Activated CD4-positive, CD25-positive, alpha-beta regulatory T cell treated with anti-CD3 and anti-CD28 coated beads, Interleukin-2, amount 50 U/mL, for 24 hours (primary cell): ENCODE measurements at regions not wholly inside any gene's neighbourhood (a gene's known extent, or its start where the extent isn't known, plus 50 kb on each side); places are given as distances from the start of the nearest gene placed in this dataset.

Experiments
- ATAC-seq, 2 donors: fragments of 150-1000 bp; cut with Tn5 transposase; one replicate each; pipeline ENCODE4 v1.10.0; 2021; ENCODE audit warnings: mild to moderate bottlenecking in 1 of 2, moderate library complexity in 1 of 2

DNA sequence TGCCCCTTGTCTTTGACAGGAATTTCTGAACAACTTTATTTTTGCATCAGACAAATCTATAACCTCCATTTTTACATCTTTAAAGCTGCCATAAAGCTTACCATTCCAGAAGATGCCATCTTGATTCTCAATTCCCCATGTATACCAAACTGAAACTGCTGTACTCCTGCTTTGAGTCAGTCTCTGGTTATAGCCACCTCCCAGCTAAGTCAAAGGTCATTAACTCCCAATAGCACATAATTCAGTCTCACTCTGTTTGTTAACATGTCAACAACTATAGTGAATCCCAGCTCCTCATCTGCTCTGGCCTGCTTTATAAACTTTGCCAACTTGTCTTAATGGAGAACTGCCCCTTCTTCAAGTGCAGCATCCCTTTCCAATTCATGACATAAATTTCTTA, 343.6 kb downstream of the FRK start:
- no peak for ATAC-seq

DNA sequence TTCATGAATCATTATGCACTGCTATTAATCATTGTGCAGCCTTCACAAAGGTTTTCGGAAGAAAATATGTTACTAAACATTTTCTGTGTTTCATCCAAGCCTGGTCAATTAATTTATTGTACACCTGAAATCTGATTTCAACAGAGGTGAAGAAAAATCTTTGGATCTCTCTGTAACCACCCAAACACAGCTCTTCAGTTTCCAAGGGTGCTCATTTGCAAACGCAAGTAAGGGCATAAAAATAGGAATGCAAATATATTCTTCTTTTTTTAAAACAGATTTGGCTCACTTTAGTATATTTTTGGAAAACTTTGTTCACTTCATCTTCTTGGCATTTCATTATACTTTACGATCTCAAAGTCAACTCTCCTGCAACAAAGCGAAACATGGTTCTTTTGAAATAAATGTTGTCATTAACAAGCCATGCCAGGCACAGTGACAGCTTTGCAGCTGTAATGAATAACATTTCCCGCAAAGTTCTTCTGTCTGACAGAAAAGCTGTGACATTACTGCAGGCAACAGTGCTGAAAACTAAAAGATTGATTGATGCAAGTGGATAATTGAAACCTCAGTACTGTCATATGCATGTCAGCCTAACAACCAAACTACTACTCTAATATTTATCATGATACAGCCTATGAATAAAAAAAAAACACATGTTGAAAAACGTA, 348.3 kb downstream of the FRK start:
- no peak for ATAC-seq

DNA sequence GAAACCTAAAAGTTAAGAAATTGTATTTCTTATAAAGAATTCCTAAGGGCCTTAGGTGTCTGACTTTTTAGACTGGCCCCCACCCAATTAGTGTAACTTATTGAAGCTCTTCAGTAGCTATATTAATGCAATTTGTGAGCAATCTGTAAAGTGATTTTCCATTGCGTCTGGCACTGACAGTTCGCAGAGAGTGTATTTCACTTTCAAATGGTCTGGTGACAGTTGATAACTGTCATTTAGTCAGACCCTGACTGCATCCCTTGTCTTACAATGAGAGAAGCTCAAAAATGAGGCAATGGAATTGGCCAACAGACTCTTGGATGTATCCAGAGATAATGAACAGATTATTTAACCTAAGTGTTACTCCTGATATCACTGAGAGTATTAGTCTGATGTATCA, 351.8 kb downstream of the FRK start:
- no peak for ATAC-seq

DNA sequence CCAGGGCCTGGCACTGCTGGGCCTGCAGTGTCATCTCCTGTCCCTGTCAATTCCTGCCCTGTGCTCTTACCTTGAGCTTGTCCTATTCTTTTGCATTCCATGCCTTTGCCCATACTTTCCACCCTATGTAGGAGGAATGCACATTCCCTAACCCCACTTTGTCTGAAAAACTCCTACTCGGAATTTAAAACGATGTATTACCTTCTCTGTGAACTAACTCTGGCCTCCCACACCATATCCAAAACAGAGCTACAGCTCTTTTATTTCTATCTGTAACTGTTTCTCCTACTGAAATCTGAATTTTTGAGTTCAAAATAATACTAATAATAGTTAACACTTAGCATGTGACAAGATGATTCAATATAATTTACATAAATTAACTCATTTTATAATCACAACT, 353.7 kb downstream of the FRK start:
- no peak for ATAC-seq

DNA sequence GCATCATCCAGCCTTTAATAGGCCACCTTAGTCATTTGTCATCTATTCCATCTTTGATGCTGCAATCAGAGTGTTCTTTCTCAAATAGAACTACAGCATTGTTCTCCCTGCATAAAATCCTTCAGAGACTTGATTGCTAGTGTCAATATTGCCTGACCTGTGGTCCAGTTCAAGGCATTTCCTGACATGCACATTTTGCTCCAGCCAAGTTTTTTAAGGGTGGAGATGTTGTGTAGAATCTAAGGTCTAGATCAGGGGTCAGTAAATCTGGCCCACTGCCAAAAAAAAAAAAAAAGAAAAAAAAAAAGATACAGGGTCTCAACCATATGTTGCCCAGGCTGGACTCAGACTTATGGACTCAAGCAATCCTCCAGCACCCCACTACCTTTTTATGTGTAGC, 354.4 kb downstream of the FRK start:
- ATAC-seq = no peak

DNA sequence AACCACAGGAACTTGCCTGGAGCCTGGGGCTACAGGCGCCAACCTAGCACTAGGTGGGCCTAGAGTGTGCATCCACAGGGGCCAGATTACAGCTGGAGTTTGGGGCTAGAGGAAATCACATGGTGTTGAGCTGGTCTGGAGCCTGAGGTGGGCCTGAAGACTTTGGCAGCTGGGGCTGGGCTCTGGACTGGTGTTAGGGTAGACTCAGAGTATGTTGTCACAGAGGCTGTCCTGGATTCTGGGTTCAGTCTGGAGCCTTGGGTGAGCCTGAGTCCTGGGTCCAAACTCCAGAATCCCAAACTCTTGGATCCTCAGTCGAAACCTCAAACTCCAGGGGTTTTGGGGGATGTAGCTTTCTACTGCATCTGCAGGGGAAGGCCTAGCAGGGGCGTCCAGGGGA, 356.7 kb downstream of the FRK start:
- no peak for ATAC-seq

DNA sequence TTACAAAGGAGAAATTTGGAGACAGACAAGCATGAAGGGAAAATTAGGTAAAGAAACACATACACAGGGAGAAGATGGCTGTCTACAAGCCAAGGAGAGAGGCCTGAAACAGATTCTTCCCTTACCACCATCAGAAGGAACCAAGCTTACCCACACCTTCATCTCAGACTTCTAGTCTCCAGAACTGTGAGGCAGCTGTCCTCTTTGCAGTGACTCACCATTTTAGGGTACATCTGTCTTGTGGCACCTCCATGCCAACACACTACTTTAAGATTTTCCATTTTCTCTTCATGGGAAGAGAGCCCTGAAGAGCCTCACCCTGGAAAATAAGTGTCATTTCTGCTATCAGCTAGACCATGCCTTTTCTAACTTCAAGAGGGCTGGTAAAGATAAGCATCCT, 369.3 kb downstream of the FRK start:
- ATAC-seq = no peak

DNA sequence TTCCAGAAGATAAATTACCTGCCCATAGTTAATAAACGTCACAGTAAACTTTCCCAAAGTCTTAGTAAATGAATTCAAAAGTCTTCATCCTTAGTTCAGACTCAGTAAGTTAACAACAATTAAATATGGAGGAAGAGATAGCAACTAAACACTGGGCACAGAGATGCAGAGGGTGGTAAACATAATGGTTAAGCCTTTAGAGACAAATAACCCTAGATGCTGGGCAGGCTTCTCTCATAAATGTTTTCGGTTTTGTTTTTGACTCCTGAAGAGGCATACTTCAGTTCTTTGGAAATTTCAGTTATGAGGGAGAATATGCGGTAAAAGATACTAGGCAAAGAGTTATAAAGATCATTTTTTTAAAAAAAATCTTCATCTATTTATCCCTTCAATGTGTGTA, 369.8 kb downstream of the FRK start:
- no peak for ATAC-seq

DNA sequence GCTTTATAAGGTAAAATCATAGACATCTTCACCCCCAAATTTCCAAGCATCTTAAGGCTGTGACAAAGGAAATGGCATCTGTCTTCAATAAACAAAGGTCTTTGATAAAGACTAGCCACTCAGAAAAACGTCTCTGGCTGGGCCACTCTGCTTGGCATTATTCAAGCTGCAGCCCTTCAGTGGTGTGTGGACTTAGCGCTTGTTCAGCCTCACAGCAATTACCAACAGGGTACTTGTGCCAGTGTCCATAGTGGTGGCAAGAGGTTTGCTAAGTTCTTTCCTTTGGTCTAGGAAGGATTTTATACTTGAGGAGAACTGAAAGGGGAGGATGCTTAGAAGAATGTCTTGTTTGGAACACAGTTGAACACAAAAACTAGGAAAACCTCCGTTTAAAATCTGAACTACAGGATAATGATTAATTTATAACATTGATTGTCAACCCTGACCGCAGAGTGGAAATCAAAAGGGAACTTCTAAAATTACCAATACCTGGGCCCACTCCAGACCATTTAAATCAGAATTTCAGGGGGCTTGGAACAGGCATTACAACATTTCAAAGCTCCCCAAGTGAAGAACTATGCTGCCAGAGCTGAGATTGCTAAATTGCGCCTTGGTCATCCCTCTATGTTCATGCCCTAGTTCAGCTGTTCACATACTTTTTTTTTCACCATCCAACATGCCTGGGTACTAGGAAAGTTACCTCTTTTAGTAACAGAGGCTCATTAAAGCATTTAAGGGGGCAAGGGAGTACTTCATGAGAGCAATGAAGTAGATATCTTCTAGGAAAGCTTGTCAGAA, 378.5 kb downstream of the FRK start:
- no peak for ATAC-seq

DNA sequence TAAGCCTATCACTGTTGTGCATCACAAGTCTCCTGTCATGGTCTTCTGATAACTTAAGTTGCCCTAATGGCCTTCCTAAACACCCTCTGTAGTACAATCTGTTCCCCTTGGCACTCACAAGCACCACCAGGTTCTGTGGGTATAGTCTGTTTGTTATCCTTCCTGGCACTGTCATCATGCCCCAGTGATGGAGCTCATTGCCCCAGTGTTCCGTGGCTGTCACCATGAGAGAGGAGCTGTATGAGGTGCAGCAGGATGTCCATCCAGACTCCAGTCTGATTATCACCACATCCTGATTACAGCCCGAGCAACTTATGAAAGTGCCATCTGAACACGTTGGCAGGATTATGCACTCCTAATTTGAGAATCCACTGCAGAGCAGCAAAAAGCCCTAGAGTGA, 380.1 kb downstream of the FRK start:
- no peak for ATAC-seq

DNA sequence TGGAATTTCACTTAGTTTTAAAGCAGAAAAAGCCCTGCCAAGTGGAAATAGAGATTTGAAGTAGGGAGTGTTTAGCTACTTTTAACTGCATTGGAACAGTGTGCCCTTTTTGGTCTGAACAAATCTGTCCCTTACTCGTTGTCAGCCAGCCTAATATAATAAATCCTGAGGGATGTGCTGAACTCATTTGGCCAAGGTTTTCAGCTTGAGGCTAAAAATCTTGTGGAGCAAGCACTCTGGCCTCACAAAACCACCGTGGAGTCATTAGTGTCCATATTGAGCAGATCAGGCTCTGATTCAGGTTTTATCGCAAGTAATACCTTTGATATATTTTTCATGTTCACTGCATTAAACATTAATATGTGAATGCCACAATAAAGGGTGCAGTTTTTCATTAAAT, 383.5 kb downstream of the FRK start:
- no peak for ATAC-seq

DNA sequence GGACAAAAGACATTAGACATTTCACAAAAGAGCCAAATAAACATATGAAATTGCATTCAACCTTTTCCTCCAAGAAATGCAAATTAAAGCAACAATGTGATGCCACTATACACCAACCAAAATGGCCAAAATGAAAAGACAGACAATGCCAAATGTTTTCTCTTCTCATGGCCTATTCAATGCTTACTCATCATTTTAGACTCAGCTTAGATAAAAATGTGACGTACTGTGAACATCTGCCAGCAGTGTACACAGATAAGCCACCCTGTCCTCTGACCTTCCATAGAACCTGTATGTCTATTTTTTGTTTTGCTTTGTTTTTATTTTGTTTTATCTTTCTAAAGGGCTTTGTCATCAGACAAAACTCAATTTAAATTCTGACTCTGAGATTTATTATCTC, 385.2 kb downstream of the FRK start:
- no peak for ATAC-seq

DNA sequence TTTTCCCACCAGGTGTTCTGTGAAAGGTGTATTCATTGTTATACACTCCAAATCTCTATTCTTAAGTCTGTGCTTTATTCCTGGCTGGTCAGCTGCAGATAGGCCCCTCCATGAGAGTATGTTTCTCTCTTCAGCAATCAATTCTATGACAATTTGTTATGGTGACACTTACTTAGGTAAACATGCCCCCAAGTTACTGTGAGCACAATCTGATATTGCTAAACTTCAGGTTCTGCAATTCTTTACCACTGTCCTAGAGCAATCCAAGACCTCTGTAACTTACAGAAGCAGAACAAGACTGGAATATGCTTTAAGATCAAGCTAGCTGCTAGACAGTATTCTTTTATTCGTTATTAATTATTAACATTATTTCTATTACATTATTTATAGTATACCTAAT, 391.9 kb downstream of the FRK start:
- no peak for ATAC-seq

DNA sequence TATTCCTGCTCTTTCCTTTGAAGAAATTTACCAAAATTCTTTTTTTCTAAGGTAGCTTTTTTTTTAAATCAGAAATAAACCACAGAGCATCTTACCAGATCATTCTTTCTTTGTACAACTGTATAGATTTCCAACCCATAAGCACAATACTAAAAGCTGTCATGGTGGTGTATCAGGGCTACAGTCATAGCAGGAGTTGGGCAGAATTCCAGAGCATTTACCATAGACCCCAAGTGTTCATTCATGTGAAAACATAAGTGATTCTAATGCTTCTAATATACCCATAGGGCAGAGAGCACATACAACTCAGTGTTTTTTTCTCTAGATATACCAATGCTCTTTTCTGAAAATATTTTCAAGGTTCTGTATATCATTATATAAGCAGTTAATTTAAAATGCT, 392.5 kb downstream of the FRK start:
- ATAC-seq = no peak

DNA sequence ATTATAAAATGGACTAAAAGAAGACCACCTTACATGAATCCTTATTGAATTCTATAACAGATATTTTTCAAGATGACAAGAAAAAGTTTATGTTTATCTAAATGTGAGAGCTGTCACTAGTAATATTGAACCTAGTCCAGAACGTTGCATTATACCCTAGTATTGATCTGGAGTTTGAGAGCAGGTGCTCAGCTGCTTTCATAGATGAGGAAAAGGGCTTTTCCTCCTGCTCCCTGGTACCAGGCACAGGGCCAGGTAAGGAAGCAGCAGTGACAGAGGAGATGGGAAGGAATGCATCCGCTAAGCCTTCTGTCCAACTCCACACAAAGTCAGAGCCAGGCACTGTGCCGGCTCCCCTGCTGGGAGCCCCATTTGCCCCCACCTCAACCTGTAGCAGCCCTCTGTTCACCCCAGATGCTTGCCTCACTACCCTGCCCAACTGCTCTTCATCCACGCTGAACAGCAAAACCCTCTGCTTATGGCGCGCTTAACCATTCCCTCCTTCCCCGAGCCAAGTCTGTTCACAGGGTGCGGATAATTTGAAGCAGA, 393.1 kb downstream of the FRK start:
- ATAC-seq = no peak

DNA sequence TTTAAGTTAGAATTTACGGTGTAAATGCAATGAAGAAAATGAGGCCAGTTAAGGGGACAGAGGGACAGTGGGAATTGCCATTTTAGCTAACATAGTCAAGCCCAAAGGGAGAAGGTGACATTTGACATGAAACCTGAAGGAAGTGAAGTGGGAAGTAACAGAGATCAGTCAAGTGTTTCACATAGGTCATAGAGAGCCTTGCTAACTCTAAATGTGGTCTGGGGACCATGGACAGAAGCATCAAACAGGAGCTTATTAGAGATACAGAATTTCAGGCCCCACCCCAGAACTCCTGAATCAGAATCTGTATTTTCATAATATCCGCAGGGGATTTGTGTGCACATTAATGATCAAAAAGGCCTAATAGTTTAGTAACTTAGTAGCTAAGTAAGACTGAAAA, 393.7 kb downstream of the FRK start:
- no peak for ATAC-seq

DNA sequence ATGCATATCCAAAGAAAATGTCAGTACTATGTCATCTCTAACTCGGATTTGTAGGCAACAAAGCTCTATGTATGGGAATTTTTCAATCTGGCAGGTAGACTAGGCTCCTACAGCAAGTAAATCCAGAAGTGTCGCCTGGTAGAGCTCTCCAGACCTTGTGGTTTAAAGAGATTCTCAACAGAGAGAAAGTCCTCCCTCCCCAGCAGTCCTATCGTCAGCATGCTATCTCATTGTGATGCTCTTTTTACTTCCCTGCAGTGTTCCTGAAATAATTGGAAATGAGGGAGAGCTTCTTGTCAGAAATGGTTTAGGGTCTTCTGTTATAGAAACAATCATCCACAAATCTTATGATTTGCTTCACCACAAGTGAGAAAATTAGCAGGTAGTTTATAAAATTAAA, 395.4 kb downstream of the FRK start:
- no peak for ATAC-seq

DNA sequence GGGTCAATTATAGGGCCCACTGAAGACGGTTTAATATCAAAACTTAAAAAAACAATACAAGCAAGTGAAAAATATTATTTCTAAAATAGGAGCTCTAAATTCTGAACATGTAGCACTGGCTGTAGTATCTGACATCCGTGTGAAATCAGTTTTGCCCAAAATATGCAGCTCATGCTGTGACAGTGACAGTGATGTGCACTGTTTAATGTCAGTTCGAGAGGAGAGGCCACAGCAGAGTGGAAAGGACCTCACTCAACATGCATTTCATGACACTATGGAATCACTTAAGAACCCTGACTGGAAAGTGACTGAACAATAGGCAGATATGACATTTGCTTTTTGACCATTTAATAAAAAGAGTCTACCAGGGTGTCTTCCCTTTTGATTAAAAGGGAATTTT, 397.0 kb downstream of the FRK start:
- no peak for ATAC-seq

DNA sequence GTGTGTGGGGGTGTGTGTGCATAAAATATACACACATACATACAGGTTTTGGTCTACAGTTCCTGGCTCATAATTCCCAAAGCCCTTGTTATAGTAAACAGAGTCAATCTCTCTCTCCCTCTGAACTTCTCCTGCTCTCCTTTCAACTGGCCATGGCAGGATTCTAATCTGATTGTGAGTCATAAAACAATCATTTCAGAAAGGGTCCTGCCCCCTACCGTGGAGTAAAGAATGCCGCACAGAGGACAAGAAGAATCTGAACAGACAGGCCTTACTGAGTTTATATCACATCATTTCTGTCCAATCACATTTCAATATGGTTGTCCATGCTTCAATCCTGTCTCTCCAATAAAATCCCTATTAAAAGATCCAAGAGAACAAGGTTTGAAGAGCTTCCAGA, 416.9 kb downstream of the FRK start:
- ATAC-seq = no peak

DNA sequence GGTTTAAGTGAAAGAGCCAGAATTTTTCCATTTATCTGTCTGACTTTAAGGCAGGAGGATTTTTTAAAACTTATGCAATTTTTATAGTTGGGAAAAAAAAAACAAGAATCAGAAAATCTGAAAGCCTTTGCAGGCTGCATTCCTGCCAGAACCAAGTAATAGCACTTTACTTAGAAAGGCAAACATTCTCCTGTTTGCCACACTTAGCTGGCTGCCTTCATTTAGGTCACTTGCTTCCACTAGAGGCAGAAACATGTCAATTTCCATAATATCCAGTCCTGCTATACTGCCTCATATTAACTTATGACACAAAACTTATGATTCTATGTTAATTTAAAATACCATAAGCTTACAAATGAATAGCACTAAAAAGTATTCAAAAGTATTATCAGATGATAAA, 425.8 kb downstream of the FRK start:
- no peak for ATAC-seq

DNA sequence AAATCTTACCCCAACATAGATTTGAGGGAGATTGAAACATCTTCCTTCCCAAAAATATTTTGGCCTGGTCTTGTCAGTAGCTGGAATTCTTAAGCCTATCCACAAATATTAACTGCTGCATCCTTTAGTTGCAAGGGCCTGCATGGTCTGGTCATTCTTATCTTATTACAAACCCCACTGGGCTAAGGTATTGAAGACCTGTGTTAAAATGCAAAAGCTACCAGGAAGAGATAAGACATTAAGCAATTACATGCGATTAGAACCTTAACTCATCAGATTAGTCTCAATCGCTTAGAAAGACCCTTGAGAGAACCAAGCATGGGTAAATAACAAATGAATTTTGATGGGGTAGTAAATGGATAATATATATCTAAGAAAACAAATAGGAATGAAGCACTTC, 426.6 kb downstream of the FRK start:
- ATAC-seq = no peak

DNA sequence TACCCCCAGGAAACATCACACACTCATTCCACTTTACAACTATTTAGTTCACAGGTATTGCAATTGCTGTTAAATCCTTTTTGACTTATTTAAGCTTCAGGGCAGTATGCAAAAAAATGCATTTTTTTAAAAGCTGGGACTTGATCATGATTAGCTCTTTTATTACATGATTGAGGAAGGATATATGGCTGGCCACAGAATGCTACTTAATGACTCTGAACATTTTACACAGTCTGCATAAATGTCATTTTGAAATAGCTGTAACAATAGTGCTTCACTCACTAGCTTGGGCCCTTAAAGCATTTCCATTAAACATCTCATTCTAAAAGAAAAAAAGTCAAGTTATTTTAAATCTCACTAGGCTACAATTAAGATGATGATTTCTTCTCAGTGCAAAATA, 429.7 kb downstream of the FRK start:
- no peak for ATAC-seq

DNA sequence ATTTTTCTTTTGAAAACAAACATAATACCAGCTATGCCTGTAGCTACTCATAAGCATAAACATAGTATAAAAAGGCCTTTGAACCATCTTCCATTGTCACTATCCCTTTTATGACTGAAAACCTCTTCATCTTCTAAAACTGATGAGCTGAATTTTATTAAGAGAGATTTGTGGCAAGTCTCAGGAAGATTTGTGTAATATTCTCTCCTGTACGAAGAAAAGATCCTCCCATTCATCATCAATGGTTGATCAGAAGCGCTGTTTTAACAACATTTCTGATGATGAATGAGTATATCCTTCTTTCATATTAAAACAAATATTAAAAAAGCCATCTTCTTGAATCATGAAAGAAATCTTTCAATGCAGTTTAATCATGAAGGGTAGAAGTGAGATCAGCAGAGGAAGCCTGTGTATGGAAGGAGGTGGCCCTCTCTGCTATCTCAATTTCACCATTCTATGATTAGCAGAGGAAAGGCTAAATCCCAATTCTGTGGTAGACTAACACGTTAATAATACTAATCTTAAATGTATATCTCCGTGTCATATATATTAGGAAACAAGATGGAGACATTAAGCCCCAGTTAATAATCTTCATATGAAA, 430.2 kb downstream of the FRK start:
- ATAC-seq = no peak

DNA sequence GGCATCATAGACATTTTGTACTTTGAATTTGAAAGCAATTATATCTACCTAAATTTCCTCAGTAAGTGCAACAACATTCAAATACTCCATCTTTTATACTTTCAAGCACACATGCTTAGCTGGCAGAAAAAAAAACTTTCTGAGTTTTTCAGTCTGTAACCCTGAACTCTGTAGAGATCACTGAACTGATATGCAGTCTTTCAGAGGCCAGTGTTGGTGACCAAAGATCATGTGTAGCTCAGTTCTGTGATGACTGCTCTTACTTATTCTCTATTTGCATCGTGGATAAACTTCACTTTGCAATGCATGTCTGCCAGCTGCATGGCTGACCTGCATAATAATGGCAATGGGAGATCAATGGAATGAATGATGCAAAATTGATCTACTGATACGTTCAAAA, 431.3 kb downstream of the FRK start:
- no peak for ATAC-seq
